ENCODE measurements at regions not wholly inside any gene's neighbourhood (a gene's known extent, or its start where the extent isn't known, plus 50 kb on each side); places are given as distances from the start of the nearest gene placed in this dataset.

GRCh38 chr1:79796434-79796833, 789.9 kb upstream of the ADGRL4 start:
- Mint-ChIP-seq H3K9me3 (peaks cover 12 to 26% of the 10 kb centered on the region in 2 donors), H3K27ac (no peak overlapping the region), H3K36me3 (no peaks in the 10 kb centered on the region)
- no peak for DNase-seq (ENCODE audit: low spot score in 2 of 2)
- ATAC-seq = no peak

DNA sequence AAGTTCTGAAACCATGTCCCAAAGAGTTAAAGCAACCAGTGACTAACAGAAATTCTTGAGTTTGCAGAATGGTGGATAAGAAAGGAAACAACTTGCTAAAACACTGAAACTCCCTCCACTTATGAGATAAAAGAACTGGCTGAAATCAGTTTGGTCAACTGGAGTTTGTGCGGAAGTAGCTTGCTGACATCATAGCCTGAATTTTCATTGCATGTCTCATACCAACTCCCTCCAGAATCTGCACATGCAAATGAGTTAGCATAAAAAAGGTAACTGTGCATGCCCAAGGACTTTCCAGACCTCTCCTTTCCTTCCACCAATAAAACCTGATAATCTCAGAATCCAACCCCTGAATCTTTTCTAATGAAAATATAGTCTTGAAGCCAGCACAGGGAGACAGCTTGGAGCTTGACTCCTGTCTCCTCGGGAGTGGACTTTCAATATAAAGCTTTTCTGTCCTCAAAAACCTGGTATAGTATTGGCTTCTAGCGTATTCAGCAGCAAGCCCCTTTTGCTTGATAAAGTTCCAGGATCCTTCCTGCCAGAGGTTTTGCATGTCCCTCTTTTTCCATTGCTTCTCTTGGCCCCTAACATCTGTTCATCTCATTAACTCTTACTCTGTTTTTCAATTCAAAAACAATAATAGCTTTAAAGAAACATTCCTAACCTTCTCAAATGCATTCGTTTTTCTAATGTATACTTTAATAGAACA, 785.8 kb upstream of the ADGRL4 start:
- ATAC-seq (no peak), DNase-seq (ENCODE audit: low spot score in 2 of 2) (no peak)
- Mint-ChIP-seq H3K9me3 (peaks cover 17 to 45% of the 10 kb centered on the region in 2 donors), H3K36me3 (no peaks in the 10 kb centered on the region), H3K27ac (no peak overlapping the region)

DNA sequence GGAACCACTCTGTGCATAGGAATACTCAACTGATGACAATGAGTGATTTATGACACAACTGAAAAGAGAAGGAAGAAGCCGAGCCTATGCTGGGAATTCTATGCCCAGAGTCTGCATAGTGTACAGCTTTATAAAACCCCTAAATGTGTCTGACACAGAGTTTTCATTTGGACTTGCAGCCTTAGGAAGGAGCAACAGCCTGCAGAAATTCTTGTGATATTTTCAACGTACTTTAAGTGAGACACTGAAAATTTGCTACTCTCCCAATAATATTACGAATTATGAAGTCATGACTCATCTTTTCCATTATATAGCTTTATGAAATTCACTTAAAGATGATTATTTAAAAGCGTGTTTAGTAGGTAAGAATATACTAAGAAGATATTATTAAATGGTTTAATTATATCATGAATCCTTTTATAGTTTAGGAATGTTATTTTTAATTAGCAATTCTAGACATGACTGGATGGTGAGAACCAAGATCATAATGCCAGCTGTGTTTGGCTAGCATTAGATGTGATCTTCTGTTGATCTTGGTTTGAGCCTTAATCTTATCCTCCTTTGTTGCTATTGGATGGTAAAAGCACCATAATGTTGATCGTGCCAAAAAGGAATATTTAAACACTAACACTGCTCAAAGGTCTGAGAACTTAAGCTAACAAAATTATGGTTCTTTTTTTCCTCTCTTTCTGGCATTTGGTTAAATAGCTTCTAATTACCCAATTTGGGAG, 785.1 kb upstream of the ADGRL4 start:
- no peak for DNase-seq (ENCODE audit: low spot score in 2 of 2)
- Mint-ChIP-seq H3K9me3 (peaks cover 17 to 45% of the 10 kb centered on the region in 2 donors), H3K36me3 (no peaks in the 10 kb centered on the region), H3K27ac (no peak overlapping the region)
- no peak for ATAC-seq

- no peak overlapping the region for H3K27ac Mint-ChIP-seq
- ATAC-seq = no peak
- peaks cover 17 to 42% of the 10 kb centered on the region in 2 donors for H3K9me3 Mint-ChIP-seq
- H3K36me3 Mint-ChIP-seq = no peaks in the 10 kb centered on the region
- DNase-seq (ENCODE audit: low spot score in 2 of 2) = no peak
Measured at GRCh38 chr1:79790950-79791349, 784.4 kb upstream of the ADGRL4 start.

- Mint-ChIP-seq H3K36me3 (no peaks in the 10 kb centered on the region), H3K9me3 (peaks cover 10 to 22% of the 10 kb centered on the region in 2 donors), H3K27ac (no peak overlapping the region)
- DNase-seq (ENCODE audit: low spot score in 2 of 2) = no peak
- no peak for ATAC-seq
Measured at GRCh38 chr1:79787631-79788030, 781.1 kb upstream of the ADGRL4 start.

DNA sequence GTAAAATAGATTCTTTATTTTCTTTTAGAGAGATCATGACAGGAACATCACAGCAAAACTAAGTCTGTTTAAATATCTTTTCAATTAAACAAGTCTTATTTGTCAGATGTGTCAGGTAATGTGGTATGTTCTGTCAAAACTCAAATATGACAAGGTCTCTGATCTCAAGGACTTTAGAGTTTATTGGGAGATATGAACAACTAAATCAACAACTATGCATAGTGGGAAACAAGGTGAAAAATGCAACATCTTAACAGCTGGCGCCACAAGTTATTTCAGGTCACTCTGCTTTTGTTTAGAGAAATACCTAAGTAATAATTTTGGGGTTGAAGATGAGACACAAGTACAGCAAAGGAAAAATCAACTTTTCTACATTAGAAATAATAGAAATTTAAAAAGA, 779.4 kb upstream of the ADGRL4 start:
- DNase-seq (ENCODE audit: low spot score in 2 of 2) (no peak), ATAC-seq (no peak)
- peaks cover 5 to 19% of the 10 kb centered on the region in 2 donors for H3K9me3 Mint-ChIP-seq
- no peaks in the 10 kb centered on the region for H3K36me3 Mint-ChIP-seq
- no peak overlapping the region for H3K27ac Mint-ChIP-seq

- peaks cover 3 to 16% of the 10 kb centered on the region in 2 donors for H3K9me3 Mint-ChIP-seq
Measured at GRCh38 chr1:79785561-79785960, 779.0 kb upstream of the ADGRL4 start.

DNA sequence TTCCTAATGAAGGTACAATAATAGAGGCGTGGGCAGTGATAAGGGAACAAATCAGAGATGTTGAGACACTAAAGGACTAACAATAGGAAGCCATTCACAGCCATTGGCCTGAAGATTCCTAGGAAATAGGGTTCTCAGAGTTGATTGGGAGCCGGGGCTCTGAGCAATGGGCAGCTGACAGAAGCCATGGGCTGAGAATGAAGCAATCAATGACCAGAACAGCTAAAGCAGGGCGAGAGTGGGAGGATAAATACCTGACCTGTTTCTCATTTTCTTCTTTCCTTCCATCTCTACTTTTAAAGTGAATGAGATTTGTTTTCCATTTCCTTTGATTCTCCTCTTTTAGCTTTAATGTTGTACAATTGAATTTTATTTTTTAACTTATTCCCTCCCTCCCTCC, 774.7 kb upstream of the ADGRL4 start:
- H3K27ac Mint-ChIP-seq = no peak overlapping the region
- DNase-seq (ENCODE audit: low spot score in 2 of 2) (no peak), ATAC-seq (no peak)
- H3K9me3 Mint-ChIP-seq = peaks cover 7 to 8% of the 10 kb centered on the region in 2 donors
- no peaks in the 10 kb centered on the region for H3K36me3 Mint-ChIP-seq

More at GRCh38 chr1:79785561-79785960, 779.0 kb upstream of the ADGRL4 start:
- DNase-seq (ENCODE audit: low spot score in 2 of 2) (no peak), ATAC-seq (no peak)
- no peaks in the 10 kb centered on the region for H3K36me3 Mint-ChIP-seq
- H3K27ac Mint-ChIP-seq = no peak overlapping the region

DNA sequence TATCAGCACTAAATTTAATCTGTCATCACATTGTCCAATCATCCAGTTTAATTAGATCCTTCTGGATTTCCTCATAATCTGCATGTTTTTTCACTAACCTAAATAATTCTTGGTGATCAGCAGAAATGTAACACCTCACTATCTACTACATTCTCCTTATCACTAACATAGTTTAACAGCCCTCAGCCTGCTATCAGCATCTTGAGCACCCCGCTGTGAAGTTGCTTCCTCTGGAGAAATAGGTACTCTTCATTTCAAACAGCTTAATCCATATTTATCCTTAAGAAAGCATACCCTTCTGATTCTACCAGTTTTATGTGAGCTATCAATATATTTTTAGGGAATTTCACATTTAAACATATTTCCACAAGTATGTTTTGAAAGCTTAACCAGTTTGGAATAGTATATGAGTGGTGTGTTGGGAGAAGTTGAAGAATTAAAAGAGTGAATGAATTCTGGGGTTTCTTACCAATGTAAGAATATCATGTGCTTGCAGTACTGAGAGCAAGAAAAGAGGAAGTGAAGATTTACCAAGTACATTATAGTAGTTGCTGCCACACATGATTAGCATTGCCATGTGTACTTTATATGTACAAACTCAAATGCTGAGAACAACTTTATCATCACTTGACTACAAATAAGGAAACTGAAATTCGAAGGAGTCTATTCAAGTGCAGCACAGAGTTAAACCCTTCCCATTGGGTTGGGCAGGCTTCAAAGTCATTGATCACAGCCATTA, 771.1 kb upstream of the ADGRL4 start:
- ATAC-seq (no peak), DNase-seq (ENCODE audit: low spot score in 2 of 2) (no peak)
- Mint-ChIP-seq H3K27ac (no peak overlapping the region), H3K36me3 (no peaks in the 10 kb centered on the region), H3K9me3 (peaks cover 7 to 8% of the 10 kb centered on the region in 2 donors)

- DNase-seq (ENCODE audit: low spot score in 2 of 2) (no peak), ATAC-seq (no peak)
- Mint-ChIP-seq H3K36me3 (no peaks in the 10 kb centered on the region), H3K27ac (no peak overlapping the region), H3K9me3 (peaks cover 7 to 10% of the 10 kb centered on the region in 2 donors)
Measured at GRCh38 chr1:79775402-79775801, 768.9 kb upstream of the ADGRL4 start.

DNA sequence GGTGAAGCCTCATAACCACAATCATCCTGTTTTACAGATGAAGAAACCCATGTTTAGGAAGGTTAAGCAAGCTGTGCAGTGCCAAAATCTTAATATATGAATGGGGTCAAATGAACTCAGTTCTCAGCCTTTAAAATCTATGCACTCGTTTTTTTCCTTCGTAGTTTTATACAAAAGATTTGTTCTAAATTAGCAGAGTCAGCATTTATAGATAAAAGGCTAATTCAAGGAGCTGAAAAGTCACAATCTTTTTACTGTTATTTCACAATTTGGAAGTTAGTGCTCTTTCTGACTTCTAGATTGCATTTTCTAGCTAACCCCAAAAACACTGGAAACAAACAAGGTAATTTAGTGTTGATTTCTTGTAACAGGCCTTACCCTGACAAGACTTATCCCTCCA, 766.9 kb upstream of the ADGRL4 start:
- no peak for ATAC-seq
- no peak overlapping the region for H3K27ac Mint-ChIP-seq

GRCh38 chr1:79762461-79762860, 755.9 kb upstream of the ADGRL4 start:
- no peak for DNase-seq (ENCODE audit: low spot score in 2 of 2)
- peaks cover 15 to 23% of the 10 kb centered on the region in 2 donors for H3K9me3 Mint-ChIP-seq
- no peak overlapping the region for H3K27ac Mint-ChIP-seq
- no peaks in the 10 kb centered on the region for H3K36me3 Mint-ChIP-seq
- ATAC-seq = no peak

More for the DNA sequence above, 766.9 kb upstream of the ADGRL4 start:
- no peaks in the 10 kb centered on the region for H3K36me3 Mint-ChIP-seq
- no peak for DNase-seq (ENCODE audit: low spot score in 2 of 2)
- peaks cover 10 to 11% of the 10 kb centered on the region in 2 donors for H3K9me3 Mint-ChIP-seq

DNA sequence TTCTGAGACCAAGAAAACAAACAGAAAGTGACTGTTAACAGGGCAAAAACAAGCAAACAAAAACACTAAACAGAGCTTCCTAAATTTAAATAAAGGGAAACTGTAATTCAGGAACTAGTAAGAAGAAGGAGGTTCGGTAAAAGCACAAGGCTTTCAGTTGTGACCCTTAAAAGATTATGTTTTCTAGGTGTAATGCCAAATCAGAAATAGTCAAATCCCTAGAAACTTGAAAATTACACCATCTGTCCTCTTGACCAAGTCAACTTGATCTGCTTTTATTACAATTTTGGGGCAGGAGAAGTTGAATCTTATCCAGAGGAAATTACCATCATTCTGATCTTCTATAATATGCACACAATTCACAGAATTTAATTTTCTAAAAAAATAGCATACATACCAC, 754.0 kb upstream of the ADGRL4 start:
- no peaks in the 10 kb centered on the region for H3K36me3 Mint-ChIP-seq
- peaks cover 21 to 26% of the 10 kb centered on the region in 2 donors for H3K9me3 Mint-ChIP-seq
- H3K27ac Mint-ChIP-seq = no peak overlapping the region
- no peak for DNase-seq (ENCODE audit: low spot score in 2 of 2)
- no peak for ATAC-seq

DNA sequence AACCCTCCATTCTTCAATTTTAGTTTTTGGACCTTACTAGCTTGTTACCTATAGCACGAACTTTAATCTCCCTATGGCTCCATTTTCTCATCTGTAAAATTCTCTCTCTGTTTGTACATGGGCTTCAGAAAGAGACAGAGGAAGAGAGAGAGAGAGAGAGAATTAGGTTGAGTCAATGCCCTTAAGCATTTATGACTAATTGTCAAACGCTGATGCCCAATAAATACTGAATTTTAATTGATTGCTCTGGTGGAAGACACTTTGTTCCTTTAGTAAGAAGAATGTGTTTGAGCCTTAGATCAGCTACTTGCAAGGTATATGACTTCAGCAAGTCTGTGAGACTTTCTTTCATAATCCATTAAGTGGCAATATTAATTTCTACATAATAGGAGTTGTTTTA, 743.1 kb upstream of the ADGRL4 start:
- no peak overlapping the region for H3K27ac Mint-ChIP-seq
- DNase-seq (ENCODE audit: low spot score in 2 of 2) = no peak
- no peaks in the 10 kb centered on the region for H3K36me3 Mint-ChIP-seq
- peaks cover 9 to 10% of the 10 kb centered on the region in 2 donors for H3K9me3 Mint-ChIP-seq
- no peak for ATAC-seq

- DNase-seq (ENCODE audit: low spot score in 2 of 2) (no peak), ATAC-seq (no peak)
- Mint-ChIP-seq H3K9me3 (peaks cover 9 to 10% of the 10 kb centered on the region in 2 donors), H3K27ac (no peak overlapping the region), H3K36me3 (no peaks in the 10 kb centered on the region)
Measured at GRCh38 chr1:79745929-79746328, 739.4 kb upstream of the ADGRL4 start.

- DNase-seq (ENCODE audit: low spot score in 2 of 2) (no peak), ATAC-seq (no peak)
- Mint-ChIP-seq H3K9me3 (peaks cover 5 to 11% of the 10 kb centered on the region in 2 donors), H3K36me3 (no peaks in the 10 kb centered on the region), H3K27ac (no peak overlapping the region)
Measured at GRCh38 chr1:79744746-79745145, 738.2 kb upstream of the ADGRL4 start.

DNA sequence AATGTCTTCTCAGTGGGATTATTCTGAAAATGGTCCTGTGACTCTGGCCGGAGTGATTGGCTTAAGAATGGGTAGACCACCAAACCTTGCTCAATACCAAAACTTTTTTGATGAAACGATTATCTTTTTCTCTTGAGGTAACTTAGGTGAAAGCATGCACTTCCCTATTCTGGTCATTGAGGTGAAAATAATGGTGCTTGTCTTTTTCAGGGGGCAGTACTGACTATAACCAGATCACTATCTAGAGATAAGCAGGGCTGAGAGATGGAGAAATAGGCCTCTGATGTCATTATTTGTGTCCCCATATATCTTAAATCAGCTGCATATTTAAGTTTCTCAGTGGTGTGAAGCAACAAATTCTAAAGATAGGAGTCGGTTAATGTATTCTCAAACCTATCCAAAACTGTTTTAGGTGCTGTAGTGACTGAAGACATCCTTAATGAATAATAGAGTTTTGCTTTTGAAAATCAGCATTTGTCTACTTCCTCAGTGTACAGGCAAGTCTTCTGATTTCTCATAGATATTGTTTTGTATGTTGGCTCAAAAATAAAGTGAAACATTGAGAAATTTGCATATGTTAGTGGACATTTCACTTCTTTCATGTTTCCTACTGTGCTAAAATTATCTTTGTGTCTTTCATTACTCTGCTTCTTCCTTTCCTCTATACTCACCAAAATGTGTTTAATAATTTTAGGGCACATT, 735.3 kb upstream of the ADGRL4 start:
- Mint-ChIP-seq H3K9me3 (peaks cover 7 to 9% of the 10 kb centered on the region in 2 donors), H3K36me3 (no peaks in the 10 kb centered on the region), H3K27ac (no peak overlapping the region)
- ATAC-seq (no peak), DNase-seq (ENCODE audit: low spot score in 2 of 2) (no peak)

Measured in activated naive CD4-positive, alpha-beta T cell treated with anti-CD3 and anti-CD28 coated beads, Interleukin-2, amount 50 U/mL, for 72 hours (primary cell).